Endodermal cell (in vitro differentiated cells): ENCODE measurements at regions not wholly inside any gene's neighbourhood (a gene's known extent, or its start where the extent isn't known, plus 50 kb on each side); places are given as distances from the start of the nearest gene placed in this dataset.
A peak's percentile ranks its signal among the peaks of the same experiment; 100 is the strongest.

Experiments
- DNase-seq: peaks from one replicate; pipeline ENCODE4 v3.0.0-alpha.2; 2017
- H3K27ac ChIP-seq: 2 replicates; pipeline ENCODE4 v1.5.1; 2013; ENCODE audit warnings: mild to moderate bottlenecking, low read depth, low read length, moderate library complexity
- H3K27me3 ChIP-seq: 2 replicates; pipeline ENCODE4 v1.6.1; 2013; ENCODE audit warnings: mild to moderate bottlenecking, low read length, moderate library complexity; ENCODE audit not compliant: insufficient read depth, control insufficient read depth, poor library complexity, severe bottlenecking
- H3K36me3 ChIP-seq: 2 replicates; pipeline ENCODE4 v1.7.0; 2013; ENCODE audit warnings: mild to moderate bottlenecking, low read length, moderate library complexity; ENCODE audit not compliant: control insufficient read depth, insufficient read depth
- H3K4me1 ChIP-seq: one replicate; pipeline ENCODE4 v1.7.0; 2013; ENCODE audit warnings: low read length; ENCODE audit not compliant: control insufficient read depth, insufficient read depth
- H3K4me3 ChIP-seq: 2 replicates; pipeline ENCODE4 v1.5.1; 2013; ENCODE audit warnings: mild to moderate bottlenecking, low read length, moderate library complexity
- H3K9ac ChIP-seq: 2 replicates; pipeline ENCODE4 v1.6.1; 2013; ENCODE audit warnings: mild to moderate bottlenecking, low read length, moderate library complexity; ENCODE audit not compliant: poor library complexity, severe bottlenecking; ENCODE audit errors: extremely low read depth
- H3K9me3 ChIP-seq: 2 replicates; pipeline ENCODE4 v1.6.1; 2013; ENCODE audit warnings: mild to moderate bottlenecking, low read length, moderate library complexity; ENCODE audit not compliant: control insufficient read depth
- H3K27ac Mint-ChIP-seq: 2 replicates; pipeline ENCODE4 v1.8.0; 2020; ENCODE audit warnings: mixed read lengths
- H3K27me3 Mint-ChIP-seq: 2 replicates; pipeline ENCODE4 v1.8.0; 2021; ENCODE audit warnings: mild to moderate bottlenecking, mixed read lengths; ENCODE audit not compliant: insufficient read depth
- H3K36me3 Mint-ChIP-seq: 2 replicates; pipeline ENCODE4 v1.8.0; 2020; ENCODE audit warnings: low read depth, mixed read lengths
- H3K4me1 Mint-ChIP-seq: 2 replicates; pipeline ENCODE4 v1.8.0; 2020; ENCODE audit warnings: mixed read lengths
- H3K4me3 Mint-ChIP-seq: 2 replicates; pipeline ENCODE4 v1.8.0; 2020; ENCODE audit warnings: mild to moderate bottlenecking, moderate library complexity, mixed read lengths
- H3K9me3 Mint-ChIP-seq: 2 replicates; pipeline ENCODE4 v1.8.0; 2020; ENCODE audit warnings: mild to moderate bottlenecking, mixed read lengths
- CTCF ChIP-seq: fragments of 200-600 bp; sonication (generic); conservative IDR thresholded peaks from 2 replicates; pipeline ENCODE4 v1.5.0; 2021; ENCODE audit warnings: antibody characterized with exemption, mild to moderate bottlenecking
- WGBS, 2 experiments: methylation state at CpG; one replicate each; pipeline versions ENCODE4 v1.1.5 to v1.1.7; 2013; ENCODE audit warnings: missing lambda C conversion rate in 2 of 2, mixed read lengths in 1 of 2; ENCODE audit not compliant: insufficient coverage in 1 of 2, insufficient read length in 1 of 2; 5-methylcytosine and 5-hydroxymethylcytosine counted together

GRCh38 chr10:109454691-109455090, 468.6 kb downstream of the XPNPEP1 start:
- no peak for DNase-seq
- Mint-ChIP-seq H3K36me3 (no peaks in the 10 kb centered on the region), H3K27me3 (peaks cover 48% of the 10 kb centered on the region), H3K27ac (no peak overlapping the region), H3K9me3 (peaks cover 15% of the 10 kb centered on the region), H3K4me3 (no peak overlapping the region), H3K4me1 (peaks cover 38% of the 10 kb centered on the region)
- Histone ChIP-seq H3K27ac (no peak overlapping the region), H3K4me3 (no peak overlapping the region), H3K9me3 (peaks cover 36% of the 10 kb centered on the region), H3K36me3 (no peaks in the 10 kb centered on the region), H3K27me3 (peaks cover 33% of the 10 kb centered on the region), H3K9ac (no peak overlapping the region), H3K4me1 (no peaks in the 10 kb centered on the region)
- WGBS, 2 experiments, result 56% methylated on average over 1 of the region's 1 CpG; no CpG with 5 or more reads in 1 of the 2 experiments
- no peak for TF ChIP-seq CTCF

- WGBS, 2 experiments, result 78% methylated on average over 2 of the region's 2 CpGs; no CpG with 5 or more reads in 1 of the 2 experiments
- DNase-seq, result no peak
- H3K27me3 Mint-ChIP-seq, result peaks cover 25% of the 10 kb centered on the region
- peaks cover 24% of the 10 kb centered on the region for H3K9me3 ChIP-seq
- H3K36me3 ChIP-seq, result no peaks in the 10 kb centered on the region
- no peaks in the 10 kb centered on the region for H3K4me1 ChIP-seq
- H3K4me3 ChIP-seq, result no peak overlapping the region
- H3K4me1 Mint-ChIP-seq, result peaks cover 47% of the 10 kb centered on the region
- no peak overlapping the region for H3K27ac Mint-ChIP-seq
- H3K4me3 Mint-ChIP-seq, result no peak overlapping the region
- no peak overlapping the region for H3K9ac ChIP-seq
- no peaks in the 10 kb centered on the region for H3K36me3 Mint-ChIP-seq
- H3K9me3 Mint-ChIP-seq, result no peaks in the 10 kb centered on the region
- no peak overlapping the region for H3K27ac ChIP-seq
- H3K27me3 ChIP-seq, result peaks cover 17% of the 10 kb centered on the region
- peak; percentile 64 for TF ChIP-seq CTCF
Measured at GRCh38 chr10:109451879-109452278, 471.4 kb downstream of the XPNPEP1 start.

- peaks cover 41% of the 10 kb centered on the region for H3K4me1 Mint-ChIP-seq
- TF ChIP-seq CTCF, result no peak
- H3K36me3 Mint-ChIP-seq, result no peaks in the 10 kb centered on the region
- H3K9me3 ChIP-seq, result peaks cover 25% of the 10 kb centered on the region
- H3K27me3 ChIP-seq, result peaks cover 8% of the 10 kb centered on the region
- H3K36me3 ChIP-seq, result no peaks in the 10 kb centered on the region
- no peak for DNase-seq
- H3K27ac ChIP-seq, result peak overlapping the region; percentile 82
- no peak overlapping the region for H3K9ac ChIP-seq
- no peak overlapping the region for H3K4me3 ChIP-seq
- H3K27ac Mint-ChIP-seq, result no peak overlapping the region
- H3K4me1 ChIP-seq, result no peaks in the 10 kb centered on the region
- H3K27me3 Mint-ChIP-seq, result peaks cover 15% of the 10 kb centered on the region
- H3K9me3 Mint-ChIP-seq, result no peaks in the 10 kb centered on the region
- no peak overlapping the region for H3K4me3 Mint-ChIP-seq
Measured at GRCh38 chr10:109450702-109451101, 472.6 kb downstream of the XPNPEP1 start.
